ENCODE measurements at regions not wholly inside any gene's neighbourhood (a gene's known extent, or its start where the extent isn't known, plus 50 kb on each side); places are given as distances from the start of the nearest gene placed in this dataset.

- TF ChIP-seq POLR2A (IDR thresholded peaks at IDR 0.05), result no peak
- no peak for TF ChIP-seq CTCF (IDR thresholded peaks at IDR 0.05)
- no peak for TF ChIP-seq POLR2AphosphoS5 (IDR thresholded peaks at IDR 0.05)
- no peak for TF ChIP-seq EP300 (IDR thresholded peaks at IDR 0.05; ENCODE audit: low read depth)
Measured at GRCh38 chr5:87746341-87746740, 333.6 kb upstream of the CCNH start.
